GM12878 (cell line): ENCODE measurements at regions not wholly inside any gene's neighbourhood (a gene's known extent, or its start where the extent isn't known, plus 50 kb on each side); places are given as distances from the start of the nearest gene placed in this dataset.

Experiments used
- ATAC-seq: fragments of 200-7000 bp; cut with Tn5 transposase; 3 replicates; pipeline ENCODE4 v1.9.1; 2020; ENCODE audit warnings: mild to moderate bottlenecking, moderate library complexity
- BruUV-seq: library from RNA; stranded (reverse); fragments of 400-500 nt; replicated peaks from 2 replicates; lab custom pipeline; 2021; lab: Mats Ljungman, UMichigan
- CTCF ChIA-PET: fragments of 300-600 bp; sonication (Branson Sonifier 250); formaldehyde crosslinking; extraction: SDS; loops from one replicate; lab custom pipeline; 2021; ENCODE audit warnings: inconsistent platforms; lab: Yijun Ruan, JAX
- POLR2A ChIA-PET: fragments of 350-600 bp; formaldehyde crosslinking; extraction: SDS; loops from one replicate; lab custom pipeline; 2021; ENCODE audit warnings: inconsistent platforms; lab: Charles Lee
- RAD21 ChIA-PET: fragments of 300-600 bp; sonication (Branson Sonifier 250); formaldehyde crosslinking; loops from one replicate; lab custom pipeline; 2023; ENCODE audit warnings: antibody characterized with exemption; ENCODE audit not compliant: unreplicated experiment; lab: Charles Lee
- SMC1A ChIA-PET: fragments of 300-600 bp; sonication (Branson Sonifier 250); formaldehyde crosslinking; loops from one replicate; lab custom pipeline; 2023; ENCODE audit not compliant: unreplicated experiment, uncharacterized antibody; lab: Charles Lee
- DNase-seq: peaks from one replicate; pipeline ENCODE4 v3.0.0-alpha.2; 2011; ENCODE audit warnings: low read depth, low spot score
- FAIRE-seq: peaks from 3 replicates; lab custom pipeline; 2011; peaks lifted over from hg19 to GRCh38; lab: Jason Lieb, UNC
- H2AFZ ChIP-seq: 2 replicates; pipeline ENCODE4 v1.6.0; 2011; ENCODE audit warnings: low read depth, low read length, control low read depth; ENCODE audit not compliant: control insufficient read depth
- H3K27ac ChIP-seq: 2 replicates; pipeline ENCODE4 v1.5.1; 2011; ENCODE audit warnings: control low read depth; ENCODE audit not compliant: control insufficient read depth, insufficient read depth
- H3K27me3 ChIP-seq, 2 experiments: replicated peaks in 1 of 2; 2 replicates each; pipeline versions ENCODE4 v1.6.0 to v1.6.1; 2011; ENCODE audit warnings: low read length in 1 of 2; ENCODE audit not compliant: control insufficient read depth in 2 of 2, insufficient read depth in 2 of 2
- H3K36me3 ChIP-seq, 2 experiments: 2 replicates each; pipeline ENCODE4 v1.5.1; 2011; ENCODE audit warnings: low read length in 1 of 2; ENCODE audit not compliant: control insufficient read depth in 2 of 2, insufficient read depth in 2 of 2
- H3K4me1 ChIP-seq: 2 replicates; pipeline ENCODE4 v1.6.1; 2011; ENCODE audit warnings: mild to moderate bottlenecking, low read length, moderate library complexity, mixed read lengths; ENCODE audit not compliant: control insufficient read depth, insufficient read depth
- H3K4me2 ChIP-seq: 2 replicates; pipeline ENCODE4 v1.6.0; 2011; ENCODE audit warnings: control low read depth; ENCODE audit not compliant: control insufficient read depth, insufficient read depth
- H3K4me3 ChIP-seq: fragments of 200-600 bp; sonication (generic); 2 replicates; pipeline ENCODE4 v1.5.1; 2016
- H3K79me2 ChIP-seq: 2 replicates; pipeline ENCODE4 v1.6.0; 2011; ENCODE audit warnings: low read length; ENCODE audit not compliant: control insufficient read depth, insufficient read depth
- H3K9ac ChIP-seq: 2 replicates; pipeline ENCODE4 v1.8.0; 2011; ENCODE audit warnings: low read length, control low read depth, mixed read lengths; ENCODE audit not compliant: control insufficient read depth, insufficient read depth
- H3K9me3 ChIP-seq: replicated peaks from 3 replicates; pipeline ENCODE4 v1.5.1; 2011; ENCODE audit warnings: mild to moderate bottlenecking, low read length; ENCODE audit not compliant: control insufficient read depth, insufficient read depth
- H4K20me1 ChIP-seq: 2 replicates; pipeline ENCODE4 v1.6.0; 2011; ENCODE audit not compliant: control insufficient read depth, insufficient read depth
- CBX3 ChIP-seq: fragments of 200-600 bp; sonication (generic); IDR thresholded peaks from 2 replicates; pipeline ENCODE4 v1.6.1; 2016; ENCODE audit warnings: low read depth, borderline replicate concordance
- DPF2 ChIP-seq: fragments of 450-650 bp; IDR thresholded peaks from 2 replicates; pipeline ENCODE4 v1.6.1; 2017; ENCODE audit warnings: mild to moderate bottlenecking
- IKZF1 ChIP-seq: fragments of 450-650 bp; conservative IDR thresholded peaks from 2 replicates; pipeline ENCODE4 v1.6.1; 2017; ENCODE audit warnings: antibody characterized with exemption, mild to moderate bottlenecking
- IRF3 ChIP-seq: fragments of 450-650 bp; IDR thresholded peaks from 2 replicates; pipeline ENCODE4 v1.6.1; 2014; ENCODE audit warnings: mild to moderate bottlenecking
- KLF5 ChIP-seq: fragments of 450-650 bp; IDR thresholded peaks from 2 replicates; pipeline ENCODE4 v1.6.1; 2014; ENCODE audit warnings: mild to moderate bottlenecking; ENCODE audit not compliant: partially characterized antibody
- LARP7 ChIP-seq: fragments of 450-650 bp; IDR thresholded peaks from 2 replicates; pipeline ENCODE4 v1.6.1; 2017; ENCODE audit warnings: mild to moderate bottlenecking
- MAX ChIP-seq: IDR thresholded peaks from 2 replicates; pipeline ENCODE4 v1.6.1; 2012; ENCODE audit warnings: low read depth, low read length, improper control_type of control experiment
- NRF1 ChIP-seq: conservative IDR thresholded peaks from 2 replicates; pipeline ENCODE4 v1.6.1; 2011; ENCODE audit warnings: mild to moderate bottlenecking, low read depth, low read length, improper control_type of control experiment
- PAX8 ChIP-seq: fragments of 450-650 bp; IDR thresholded peaks from 2 replicates; pipeline ENCODE4 v1.6.1; 2017; ENCODE audit warnings: mild to moderate bottlenecking, moderate library complexity
- RCOR1 ChIP-seq: conservative IDR thresholded peaks from 2 replicates; pipeline ENCODE4 v1.6.1; 2012; ENCODE audit warnings: low read depth, low read length, improper control_type of control experiment
- REST ChIP-seq: IDR thresholded peaks from 2 replicates; pipeline ENCODE4 v1.6.1; 2012; ENCODE audit warnings: mild to moderate bottlenecking, low read depth, low read length
- SIN3A ChIP-seq: IDR thresholded peaks from 2 replicates; pipeline ENCODE4 v1.6.1; 2012; ENCODE audit warnings: low read depth, low read length, improper control_type of control experiment
- SRF ChIP-seq, 2 experiments: IDR thresholded peaks; 2 replicates each; pipeline ENCODE4 v1.6.1; 2011; ENCODE audit warnings: low read depth in 2 of 2, low read length in 2 of 2, mild to moderate bottlenecking in 1 of 2, moderate library complexity in 1 of 2
- USF1 ChIP-seq: IDR thresholded peaks from 2 replicates; pipeline ENCODE4 v1.6.1; 2011; ENCODE audit warnings: borderline replicate concordance, low read depth, mild to moderate bottlenecking, moderate library complexity, mixed read lengths, low read length; ENCODE audit not compliant: insufficient read depth; ENCODE audit errors: extremely low read length
- USF2 ChIP-seq: IDR thresholded peaks from 2 replicates; pipeline ENCODE4 v1.6.1; 2011; ENCODE audit warnings: low read depth, low read length, improper control_type of control experiment, borderline replicate concordance
- ZNF24 ChIP-seq: fragments of 450-650 bp; IDR thresholded peaks from 2 replicates; pipeline ENCODE4 v1.6.1; 2017; ENCODE audit warnings: antibody characterized with exemption, mild to moderate bottlenecking
- ZNF274 ChIP-seq: IDR thresholded peaks from one replicate; pipeline ENCODE4 v1.8.0; 2011; ENCODE audit not compliant: insufficient read length, insufficient read depth
- WGBS: methylation state at CpG from one replicate; pipeline ENCODE4 v1.1.6; 2016; ENCODE audit warnings: low lambda C conversion rate; ENCODE audit not compliant: insufficient replicate concordance, insufficient coverage; ENCODE audit errors: missing lambda C conversion rate; 5-methylcytosine and 5-hydroxymethylcytosine counted together
- in situ Hi-C: fragments of 300-500 bp; cut with MboI; formaldehyde crosslinking; loops from 9 replicates; pipeline ENCODE4 v1.14.3; 2018; ENCODE audit warnings: mixed read lengths
- intact Hi-C: fragments of 100-400 bp; cut with micrococcal nuclease; formaldehyde crosslinking; loops from one replicate; pipeline ENCODE4 v1.14.2; 2022; ENCODE audit not compliant: unreplicated experiment

- TF ChIP-seq KLF5 (no peak), SRF (IDR thresholded peaks at IDR 0.05; ENCODE audit: low read depth in 2 of 2, low read length in 2 of 2) (no peak), CBX3 (no peak), IRF3 (no peak), USF1 (no peak), ZNF274 (no peak), IKZF1 (no peak), ZNF24 (no peak), NRF1 (no peak), RCOR1 (no peak), MAX (no peak), PAX8 (no peak), USF2 (no peak), REST (no peak), LARP7 (no peak), SIN3A (no peak), DPF2 (no peak)
- TF ChIP-seq, all 136 proteins: peak for 0
- Histone ChIP-seq H3K27me3 (no peaks in the 10 kb centered on the region), H4K20me1 (no peaks in the 10 kb centered on the region), H3K27ac (no peak overlapping the region), H3K4me2 (no peak overlapping the region), H2AFZ (no peak overlapping the region), H3K4me3 (no peak overlapping the region), H3K79me2 (no peaks in the 10 kb centered on the region), H3K9ac (no peak overlapping the region), H3K4me1 (no peaks in the 10 kb centered on the region), H3K9me3 (no peaks in the 10 kb centered on the region), H3K36me3 (no peaks in the 10 kb centered on the region)
- BruUV-seq, result no TSS peak
- no peak for FAIRE-seq
- intact Hi-C loops (no loop called here), in situ Hi-C loops (no loop called here)
- ATAC-seq, result no peak
- ChIA-PET CTCF (no interaction called here), SMC1A (no interaction called here), RAD21 (no interaction called here), POLR2A (no interaction called here)
- WGBS, result 0% methylated on average over 1 of the region's 1 CpG
- DNase-seq, result no peak
Observed at GRCh38 chr14:37834275-37834674, 238.8 kb downstream of the TTC6 start.
